ENCODE measurements at regions not wholly inside any gene's neighbourhood (a gene's known extent, or its start where the extent isn't known, plus 50 kb on each side); places are given as distances from the start of the nearest gene placed in this dataset.
A peak's percentile ranks its signal among the peaks of the same experiment; 100 is the strongest.

DNA sequence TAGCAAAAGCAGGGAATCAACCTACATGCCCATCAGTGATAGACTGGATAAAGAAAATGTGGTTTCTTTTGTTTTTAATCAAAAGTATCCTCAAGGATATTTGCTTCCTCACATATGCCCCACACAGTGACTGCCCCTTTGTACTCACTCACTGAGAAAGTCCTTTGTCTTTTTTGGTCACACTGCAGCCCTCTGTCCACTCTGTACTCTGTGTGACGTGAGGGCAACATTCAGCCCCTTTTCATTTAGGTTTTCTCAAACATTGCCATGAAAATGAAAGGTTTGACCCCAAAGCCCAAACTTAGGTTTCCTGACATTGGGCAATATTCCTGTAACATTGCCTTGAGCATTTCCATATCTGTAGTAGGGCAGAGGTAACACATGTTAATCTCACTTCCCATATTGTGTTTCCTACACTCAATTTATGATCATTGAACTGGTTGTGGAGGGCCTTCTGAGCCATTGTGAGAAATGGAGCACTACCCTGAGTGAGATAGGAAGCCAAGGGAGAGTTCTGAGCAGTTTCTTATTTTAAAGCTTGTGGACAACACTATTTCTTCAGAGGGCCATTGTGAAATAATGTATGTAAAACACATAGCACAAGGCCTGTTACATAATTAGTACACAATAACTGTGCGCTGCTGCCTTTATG lies 501.9 kb upstream of the C1orf87 start:
- Histone ChIP-seq H3K4me1 (peaks cover 0 to 20% of the 10 kb centered on the region in 2 donors), H3K27ac (no peak overlapping the region), H3K27me3 (no peaks in the 10 kb centered on the region), H3K9me3 (no peaks in the 10 kb centered on the region), H3K36me3 (no peaks in the 10 kb centered on the region), H3K4me3 (no peak overlapping the region)
- TF ChIP-seq, protein P1, sequence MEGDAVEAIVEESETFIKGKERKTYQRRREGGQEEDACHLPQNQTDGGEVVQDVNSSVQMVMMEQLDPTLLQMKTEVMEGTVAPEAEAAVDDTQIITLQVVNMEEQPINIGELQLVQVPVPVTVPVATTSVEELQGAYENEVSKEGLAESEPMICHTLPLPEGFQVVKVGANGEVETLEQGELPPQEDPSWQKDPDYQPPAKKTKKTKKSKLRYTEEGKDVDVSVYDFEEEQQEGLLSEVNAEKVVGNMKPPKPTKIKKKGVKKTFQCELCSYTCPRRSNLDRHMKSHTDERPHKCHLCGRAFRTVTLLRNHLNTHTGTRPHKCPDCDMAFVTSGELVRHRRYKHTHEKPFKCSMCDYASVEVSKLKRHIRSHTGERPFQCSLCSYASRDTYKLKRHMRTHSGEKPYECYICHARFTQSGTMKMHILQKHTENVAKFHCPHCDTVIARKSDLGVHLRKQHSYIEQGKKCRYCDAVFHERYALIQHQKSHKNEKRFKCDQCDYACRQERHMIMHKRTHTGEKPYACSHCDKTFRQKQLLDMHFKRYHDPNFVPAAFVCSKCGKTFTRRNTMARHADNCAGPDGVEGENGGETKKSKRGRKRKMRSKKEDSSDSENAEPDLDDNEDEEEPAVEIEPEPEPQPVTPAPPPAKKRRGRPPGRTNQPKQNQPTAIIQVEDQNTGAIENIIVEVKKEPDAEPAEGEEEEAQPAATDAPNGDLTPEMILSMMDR (IDR thresholded peaks at IDR 0.05), result no peak
- no peak for DNase-seq
- intact Hi-C loops (cut with DNase I), result no loop called here
- no peak for ATAC-seq

GRCh38 chr1:60573726-60574409 lies 500.3 kb upstream of the C1orf87 start:
- no peak overlapping the region for H3K4me3 ChIP-seq
- H3K27me3 ChIP-seq, result no peaks in the 10 kb centered on the region
- H3K4me1 ChIP-seq, result peaks cover 0 to 20% of the 10 kb centered on the region in 2 donors
- TF ChIP-seq, protein P1 (IDR thresholded peaks at IDR 0.05), result no peak
- DNase-seq (no peak), ATAC-seq (peak; percentile 81)
- H3K36me3 ChIP-seq, result no peaks in the 10 kb centered on the region
- H3K27ac ChIP-seq, result peak overlapping the region; percentile 60 to 72
- intact Hi-C loops (cut with DNase I), result no loop called here
- H3K9me3 ChIP-seq, result no peaks in the 10 kb centered on the region

DNA sequence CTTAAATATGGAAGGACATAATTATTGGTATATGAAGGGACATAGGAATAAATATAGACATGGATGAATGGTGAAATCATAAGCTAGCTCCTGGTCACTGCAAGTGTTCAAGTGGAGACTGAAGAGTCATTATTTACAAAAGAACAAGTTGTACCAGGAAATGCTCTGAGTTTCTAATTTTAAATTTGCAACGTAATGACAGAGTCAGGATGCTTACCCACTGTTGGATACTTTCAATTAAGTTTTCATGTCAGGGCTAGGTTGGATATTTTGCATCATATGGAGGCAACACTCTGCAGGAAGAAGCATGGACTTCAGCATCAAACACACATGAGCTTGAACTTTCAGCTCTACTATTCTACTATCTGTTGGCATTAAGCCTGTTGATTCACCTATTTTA lies 499.6 kb upstream of the C1orf87 start:
- Histone ChIP-seq H3K27ac (peak overlapping the region; percentile 60 to 72), H3K4me3 (no peak overlapping the region)

DNA sequence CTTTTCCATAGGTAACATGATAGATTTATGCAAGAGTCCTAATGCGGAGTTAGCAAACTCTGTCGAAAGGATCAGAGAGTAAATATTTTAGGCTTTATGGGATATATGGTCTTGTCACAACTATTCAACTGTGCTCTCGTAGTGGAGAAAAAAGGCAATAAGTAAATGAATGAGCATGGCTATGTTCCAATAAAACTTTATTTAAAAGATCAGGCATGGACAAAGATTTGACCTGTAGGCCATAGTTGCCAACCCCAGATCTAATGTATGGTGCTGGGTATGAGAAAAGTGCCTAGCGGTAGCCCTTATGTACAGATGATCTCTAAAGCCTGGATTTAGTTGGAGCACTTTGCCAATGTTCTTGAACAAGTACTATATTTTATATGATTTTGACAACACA lies 498.8 kb upstream of the C1orf87 start:
- no peak for ATAC-seq
- Histone ChIP-seq H3K36me3 (no peaks in the 10 kb centered on the region), H3K9me3 (no peaks in the 10 kb centered on the region), H3K27me3 (no peaks in the 10 kb centered on the region), H3K27ac (peak overlapping the region; percentile 58 to 60), H3K4me3 (no peak overlapping the region), H3K4me1 (peaks cover 0 to 20% of the 10 kb centered on the region in 2 donors)
- intact Hi-C loops (cut with DNase I), result no loop called here
- TF ChIP-seq, protein P1 (IDR thresholded peaks at IDR 0.05), result no peak
- DNase-seq, result no peak

More for the DNA sequence above, 499.6 kb upstream of the C1orf87 start:
- ATAC-seq (peak; percentile 74), DNase-seq (no peak)
- Histone ChIP-seq H3K9me3 (no peaks in the 10 kb centered on the region), H3K4me1 (peaks cover 0 to 20% of the 10 kb centered on the region in 2 donors), H3K36me3 (no peaks in the 10 kb centered on the region), H3K27me3 (no peaks in the 10 kb centered on the region)
- intact Hi-C loops (cut with DNase I), result no loop called here
- TF ChIP-seq, protein P1 (IDR thresholded peaks at IDR 0.05), result no peak

DNA sequence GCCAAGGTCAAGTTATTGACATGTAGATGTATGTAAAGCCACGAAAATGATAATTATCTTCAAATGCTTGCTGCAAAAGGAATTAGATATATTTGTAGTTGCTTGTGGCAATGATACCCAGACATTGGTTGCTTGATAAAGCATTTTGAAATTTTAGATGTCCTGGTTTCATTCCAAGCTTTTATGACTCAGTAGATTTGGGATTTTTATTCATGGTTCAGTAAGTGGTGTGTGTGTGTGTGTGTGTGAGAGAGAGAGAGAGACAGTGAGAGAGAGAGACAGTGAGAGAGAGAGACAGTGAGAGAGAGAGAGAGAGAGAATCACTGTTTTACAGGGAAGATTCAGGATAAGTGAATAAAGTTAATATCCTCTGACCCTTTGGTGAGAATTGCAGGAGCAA lies 498.2 kb upstream of the C1orf87 start:
- H3K4me3 ChIP-seq, result no peak overlapping the region
- no peaks in the 10 kb centered on the region for H3K9me3 ChIP-seq
- H3K27me3 ChIP-seq, result no peaks in the 10 kb centered on the region
- H3K27ac ChIP-seq, result no peak overlapping the region
- TF ChIP-seq, protein P1 (IDR thresholded peaks at IDR 0.05), result no peak
- ATAC-seq (no peak), DNase-seq (no peak)
- peaks cover 0 to 20% of the 10 kb centered on the region in 2 donors for H3K4me1 ChIP-seq
- H3K36me3 ChIP-seq, result no peaks in the 10 kb centered on the region
- intact Hi-C loops (cut with DNase I), result no loop called here

Measured in left lung (tissue), 4 donors.